GM19238 (cell line): ENCODE measurements at regions not wholly inside any gene's neighbourhood (a gene's known extent, or its start where the extent isn't known, plus 50 kb on each side); places are given as distances from the start of the nearest gene placed in this dataset.

Source experiments
- DNase-seq: peaks from one replicate; pipeline ENCODE4 v3.0.0; 2011; ENCODE audit warnings: low spot score; ENCODE audit not compliant: insufficient read length

DNA sequence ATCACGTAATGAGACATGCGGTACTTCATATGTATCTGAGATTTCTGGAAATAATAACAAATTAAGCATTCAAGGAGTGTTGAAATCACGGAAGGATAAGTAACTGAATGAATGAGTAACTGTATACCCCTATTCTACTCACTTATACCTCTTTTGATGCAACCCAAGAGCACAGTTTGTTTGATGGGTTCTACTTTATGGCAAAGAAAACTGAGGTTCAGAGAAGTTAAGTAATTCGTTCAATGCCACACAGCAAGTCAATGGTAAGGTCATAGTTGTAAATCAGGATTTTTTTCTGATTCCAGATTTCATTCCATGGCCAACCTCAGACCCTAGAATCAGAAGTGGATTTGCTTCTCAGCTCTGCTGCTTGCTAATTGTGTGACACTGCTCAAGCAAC is 544.5 kb upstream of the TBX3 start:
- no peak for DNase-seq

GRCh38 chr12:115227137-115227615 is 543.2 kb upstream of the TBX3 start:
- no peak for DNase-seq

GRCh38 chr12:115225845-115226244 is 541.9 kb upstream of the TBX3 start:
- no peak for DNase-seq

- DNase-seq = no peak
These were observed 540.0 kb upstream of the TBX3 start for GRCh38 chr12:115223991-115224390.

- no peak for DNase-seq
These were observed 539.3 kb upstream of the TBX3 start for GRCh38 chr12:115223322-115223721.

- no peak for DNase-seq
These were observed 538.2 kb upstream of the TBX3 start for GRCh38 chr12:115222220-115222619.

- no peak for DNase-seq
These were observed 532.3 kb upstream of the TBX3 start for GRCh38 chr12:115216301-115216700.

- DNase-seq = no peak
These were observed 531.6 kb upstream of the TBX3 start for GRCh38 chr12:115215544-115215943.

DNA sequence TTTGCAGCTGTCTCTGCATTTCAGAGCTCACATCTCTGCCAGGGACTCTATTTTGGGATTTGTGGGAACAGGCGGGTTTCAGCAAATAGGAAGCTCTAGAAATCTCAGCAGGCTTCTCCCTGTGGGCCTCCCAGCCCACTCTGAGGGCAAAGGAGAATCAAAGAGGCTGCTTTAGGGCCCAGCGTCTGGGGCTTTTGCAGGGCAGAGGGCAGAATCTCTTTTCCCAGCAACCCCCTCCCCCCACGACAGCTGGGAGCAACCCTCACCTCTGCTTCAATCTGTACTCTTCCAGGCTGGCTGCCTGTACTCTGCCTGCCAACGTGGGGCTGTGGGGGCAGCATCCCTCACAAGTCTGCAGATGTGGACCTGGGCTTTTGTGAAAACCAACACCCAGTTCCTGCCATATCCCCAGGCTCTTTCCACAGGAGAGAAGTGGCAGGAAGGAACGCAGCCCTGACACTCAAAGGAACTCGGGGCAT is 529.6 kb upstream of the TBX3 start:
- DNase-seq = no peak

GRCh38 chr12:115213118-115213517 is 529.1 kb upstream of the TBX3 start:
- no peak for DNase-seq

- no peak for DNase-seq
These were observed 528.4 kb upstream of the TBX3 start for GRCh38 chr12:115212356-115212755.

- no peak for DNase-seq
These were observed 526.7 kb upstream of the TBX3 start for GRCh38 chr12:115210533-115211252.

- no peak for DNase-seq
These were observed 525.3 kb upstream of the TBX3 start for GRCh38 chr12:115209230-115209629.

GRCh38 chr12:115208098-115208497 is 524.1 kb upstream of the TBX3 start:
- DNase-seq = no peak

DNA sequence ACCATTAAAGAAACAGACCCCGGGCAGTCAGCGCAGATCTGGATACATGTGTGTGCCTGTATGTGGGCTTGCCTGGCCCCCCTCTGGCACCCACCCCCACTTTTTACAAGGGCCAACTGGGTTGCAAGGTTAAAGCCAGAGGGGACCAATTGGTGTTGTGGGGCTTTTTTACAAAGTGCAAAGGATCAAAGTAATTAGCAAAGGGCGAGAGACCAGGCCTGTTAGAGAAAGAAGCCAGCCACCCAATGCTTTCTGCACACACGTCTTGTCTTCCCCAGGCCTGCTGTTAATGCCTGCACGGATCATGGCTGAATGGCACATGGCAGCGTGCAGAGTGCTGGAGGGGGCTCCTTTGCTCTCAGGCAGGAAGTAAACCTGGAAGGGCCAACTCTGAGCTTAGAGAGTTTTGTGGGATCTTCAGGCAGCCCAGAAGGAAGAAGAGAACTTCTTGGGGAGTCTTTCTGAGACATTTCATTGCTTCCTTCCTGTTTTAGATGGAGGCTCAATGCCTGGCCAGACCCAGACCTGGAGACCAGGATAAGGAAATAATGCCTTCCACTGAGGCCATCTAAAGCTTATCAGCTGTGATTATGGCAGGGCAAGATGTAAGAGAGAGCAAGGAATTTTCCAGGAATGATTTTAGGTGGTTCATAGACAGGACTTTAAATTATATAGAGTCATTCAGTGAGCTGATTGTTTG is 523.4 kb upstream of the TBX3 start:
- DNase-seq = no peak

- no peak for DNase-seq
These were observed 522.8 kb upstream of the TBX3 start for GRCh38 chr12:115206801-115207200.

DNA sequence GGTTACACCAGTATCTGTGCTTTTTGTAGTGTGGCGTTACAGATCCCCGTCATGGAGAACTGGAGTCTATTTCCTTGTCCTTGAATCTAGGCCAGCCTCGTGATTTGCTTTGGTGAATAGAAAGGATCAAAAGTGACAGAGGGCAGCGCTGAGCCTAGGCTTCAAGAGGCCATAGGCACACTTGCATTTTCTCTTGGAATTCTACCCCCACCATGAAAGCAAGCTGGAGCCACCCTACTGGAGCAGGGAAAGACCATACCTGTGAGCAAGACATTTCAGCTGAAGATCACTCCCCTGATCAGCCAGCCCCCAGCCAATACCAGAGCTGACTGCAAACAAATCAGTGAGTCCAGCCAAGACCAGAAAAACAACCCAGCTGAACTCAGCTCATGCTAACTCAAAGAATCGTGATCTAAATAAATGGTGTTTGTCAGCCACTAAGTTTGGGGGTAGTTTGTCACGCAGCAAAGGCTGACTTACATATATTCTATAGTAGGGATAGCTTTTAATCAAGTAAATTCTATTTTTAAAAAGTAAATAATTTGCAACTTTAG is 521.9 kb upstream of the TBX3 start:
- DNase-seq = no peak

DNA sequence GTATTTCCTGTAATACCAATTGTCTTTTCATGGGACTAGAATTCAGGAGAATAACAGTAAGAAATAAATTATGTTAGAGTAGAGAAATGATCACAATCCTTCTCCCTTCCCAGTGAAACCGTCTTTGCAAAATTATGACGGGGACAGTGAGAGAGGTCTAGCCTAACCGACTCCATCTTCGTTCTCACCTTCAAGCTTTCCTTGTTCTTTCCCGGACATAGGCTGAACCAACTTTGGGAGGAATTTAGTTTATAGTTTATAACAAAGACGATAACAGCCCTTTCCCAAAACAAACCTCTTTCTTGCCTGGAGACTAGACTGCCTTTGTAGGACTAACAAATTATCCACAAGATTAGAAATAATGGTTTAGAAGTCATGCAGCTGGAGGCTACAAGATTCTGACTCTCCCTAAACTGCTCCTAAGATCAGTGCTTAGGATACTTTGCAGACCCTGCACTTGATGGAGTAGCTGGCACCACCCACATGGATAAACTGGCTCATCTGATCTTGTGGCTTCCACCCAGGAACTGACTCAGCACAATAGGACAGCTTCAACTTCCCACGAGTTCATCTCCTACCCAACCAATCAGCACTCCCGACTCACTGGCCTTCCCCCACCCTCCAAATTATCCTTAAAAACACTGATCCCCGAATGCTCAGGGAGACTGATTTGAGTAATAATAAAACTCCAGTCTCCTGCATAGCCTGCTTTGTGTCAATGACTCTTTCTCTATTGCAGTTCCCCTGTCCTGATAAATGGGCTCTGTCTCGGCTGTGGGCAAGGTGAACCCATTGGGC is 521.2 kb upstream of the TBX3 start:
- no peak for DNase-seq

DNA sequence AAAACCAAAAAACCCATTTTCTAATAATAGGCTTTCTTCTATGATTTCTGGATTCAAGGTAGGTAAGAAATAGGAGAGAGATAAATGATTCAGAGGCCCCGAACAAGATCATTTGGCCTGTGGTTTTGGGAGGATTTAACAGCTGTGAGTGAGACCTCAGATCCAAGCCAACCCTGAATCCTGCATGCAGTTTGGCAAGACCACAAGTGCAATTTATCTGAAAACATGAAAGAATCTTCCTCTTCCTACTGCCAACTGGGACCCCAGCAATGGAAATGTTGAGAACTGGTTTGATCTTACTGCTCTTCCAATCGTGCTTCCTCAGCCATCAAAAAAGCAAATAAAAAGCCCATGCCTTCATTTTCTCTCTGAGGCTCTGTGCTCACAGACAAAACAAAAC is 519.7 kb upstream of the TBX3 start:
- no peak for DNase-seq

- no peak for DNase-seq
These were observed 518.0 kb upstream of the TBX3 start for GRCh38 chr12:115201966-115202365.

GRCh38 chr12:115199831-115200230 is 515.9 kb upstream of the TBX3 start:
- DNase-seq = no peak

GRCh38 chr12:115194857-115195256 is 510.9 kb upstream of the TBX3 start:
- no peak for DNase-seq
